OCI-LY1 (cell line): ENCODE measurements at regions not wholly inside any gene's neighbourhood (a gene's known extent, or its start where the extent isn't known, plus 50 kb on each side); places are given as distances from the start of the nearest gene placed in this dataset.

Experiments used
- H2AFZ ChIP-seq: fragments of 200-600 bp; sonication (generic), shearing (Covaris generic); 2 replicates; pipeline ENCODE4 v1.6.0; 2014; ENCODE audit warnings: antibody characterized with exemption, mild to moderate bottlenecking, low read length
- H3F3A ChIP-seq: fragments of 200-600 bp; sonication (generic), shearing (Covaris generic); 2 replicates; pipeline ENCODE4 v1.6.0; 2014; ENCODE audit warnings: mild to moderate bottlenecking, antibody characterized with exemption, low read length, moderate library complexity; ENCODE audit not compliant: insufficient read depth
- H3K27ac ChIP-seq: fragments of 200-600 bp; sonication (generic); 2 replicates; pipeline ENCODE4 v1.5.1; 2014; ENCODE audit warnings: low read length, mixed run types, mild to moderate bottlenecking, low read depth; ENCODE audit not compliant: poor library complexity, severe bottlenecking
- H3K27me3 ChIP-seq: fragments of 200-600 bp; sonication (generic); 2 replicates; pipeline ENCODE4 v1.6.0; 2014; ENCODE audit warnings: antibody characterized with exemption, mild to moderate bottlenecking, low read length, moderate library complexity; ENCODE audit not compliant: insufficient read depth
- H3K36me3 ChIP-seq: fragments of 200-600 bp; sonication (generic); 2 replicates; pipeline ENCODE4 v1.6.1; 2014; ENCODE audit warnings: mild to moderate bottlenecking, antibody characterized with exemption, low read length, moderate library complexity, mixed read lengths; ENCODE audit not compliant: insufficient read depth
- H3K4me1 ChIP-seq: fragments of 200-600 bp; sonication (generic); 2 replicates; pipeline ENCODE4 v1.5.1; 2014; ENCODE audit warnings: mild to moderate bottlenecking, low read length, moderate library complexity; ENCODE audit not compliant: insufficient read depth, severe bottlenecking
- H3K4me2 ChIP-seq: fragments of 200-600 bp; sonication (generic), shearing (Covaris generic); 2 replicates; pipeline ENCODE4 v1.6.1; 2014; ENCODE audit warnings: low read length
- H3K4me3 ChIP-seq: fragments of 200-600 bp; sonication (generic); 2 replicates; pipeline ENCODE4 v1.5.1; 2014; ENCODE audit warnings: low read length, low read depth, mild to moderate bottlenecking, mixed read lengths; ENCODE audit not compliant: poor library complexity, severe bottlenecking
- H3K79me2 ChIP-seq: fragments of 200-600 bp; shearing (Covaris generic); 2 replicates; pipeline ENCODE4 v1.6.1; 2016; ENCODE audit warnings: mixed run types, low read length, mixed read lengths; ENCODE audit not compliant: insufficient read depth
- H3K9ac ChIP-seq: fragments of 200-600 bp; sonication (generic), shearing (Covaris generic); 2 replicates; pipeline ENCODE4 v1.6.1; 2014; ENCODE audit warnings: mild to moderate bottlenecking, low read length, mixed read lengths
- H3K9me2 ChIP-seq: fragments of 200-600 bp; sonication (generic), shearing (Covaris generic); 2 replicates; pipeline ENCODE4 v1.6.1; 2014; ENCODE audit warnings: low read depth, mild to moderate bottlenecking, low read length, mixed read lengths
- H3K9me3 ChIP-seq: fragments of 200-600 bp; shearing (Covaris generic); 2 replicates; pipeline ENCODE4 v1.6.1; 2014; ENCODE audit warnings: low read length, mixed read lengths
- H4K20me1 ChIP-seq: fragments of 200-600 bp; sonication (generic), shearing (Covaris generic); 2 replicates; pipeline ENCODE4 v1.6.0; 2016; ENCODE audit warnings: mild to moderate bottlenecking, low read length; ENCODE audit not compliant: insufficient read depth
- CTCF ChIP-seq: fragments of 200-600 bp; sonication (generic), shearing (Covaris generic); IDR thresholded peaks from 2 replicates; pipeline ENCODE4 v1.5.1; 2017; ENCODE audit warnings: mild to moderate bottlenecking, antibody characterized with exemption, low read length, moderate library complexity, mixed read lengths
- EZH2 ChIP-seq: fragments of 200-600 bp; sonication (generic), shearing (Covaris generic); IDR thresholded peaks from 2 replicates; pipeline ENCODE4 v1.8.0; 2017; ENCODE audit warnings: borderline replicate concordance, mixed run types, mild to moderate bottlenecking, antibody characterized with exemption, low read length, moderate library complexity, mixed read lengths

DNA sequence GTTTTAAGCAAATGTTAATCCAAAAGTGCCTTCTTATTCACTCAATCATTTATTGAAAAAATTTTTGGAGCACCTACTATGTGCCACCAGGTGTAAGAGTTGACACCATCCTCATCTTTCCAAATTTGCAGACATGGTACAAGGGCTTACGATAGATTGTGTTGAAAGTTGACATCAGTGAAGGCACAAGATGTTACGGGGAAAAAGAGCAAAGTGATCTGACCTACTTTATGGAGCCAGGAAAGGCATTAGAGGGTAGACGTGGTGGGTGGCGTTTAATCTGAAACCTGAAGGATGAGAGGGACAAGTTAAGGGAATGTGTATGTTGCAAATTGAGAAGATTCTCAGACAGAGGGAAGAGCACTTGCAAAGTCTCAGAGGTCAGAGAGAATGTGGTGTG lies 167.8 kb upstream of the HAND2 start:
- H4K20me1 ChIP-seq: no peaks in the 10 kb centered on the region
- no peaks in the 10 kb centered on the region for H3K27me3 ChIP-seq
- no peak overlapping the region for H3K9ac ChIP-seq
- no peak overlapping the region for H3K4me3 ChIP-seq
- H3F3A ChIP-seq: no peaks in the 10 kb centered on the region
- no peaks in the 10 kb centered on the region for H3K9me2 ChIP-seq
- H3K4me2 ChIP-seq: no peak overlapping the region
- H3K9me3 ChIP-seq: no peaks in the 10 kb centered on the region
- H3K79me2 ChIP-seq: no peaks in the 10 kb centered on the region
- TF ChIP-seq EZH2: no peak
- no peak overlapping the region for H3K27ac ChIP-seq
- no peaks in the 10 kb centered on the region for H3K4me1 ChIP-seq
- no peak overlapping the region for H2AFZ ChIP-seq
- H3K36me3 ChIP-seq: no peaks in the 10 kb centered on the region

GRCh38 chr4:173696551-173696950 lies 166.5 kb upstream of the HAND2 start:
- H4K20me1 ChIP-seq: no peaks in the 10 kb centered on the region
- H3F3A ChIP-seq: no peaks in the 10 kb centered on the region
- TF ChIP-seq CTCF (no peak), EZH2 (no peak)
- no peaks in the 10 kb centered on the region for H3K9me3 ChIP-seq
- H3K27me3 ChIP-seq: no peaks in the 10 kb centered on the region
- H3K4me2 ChIP-seq: no peak overlapping the region
- no peak overlapping the region for H2AFZ ChIP-seq
- no peak overlapping the region for H3K4me3 ChIP-seq
- no peaks in the 10 kb centered on the region for H3K79me2 ChIP-seq
- no peaks in the 10 kb centered on the region for H3K9me2 ChIP-seq
- no peak overlapping the region for H3K27ac ChIP-seq
- no peak overlapping the region for H3K9ac ChIP-seq
- no peaks in the 10 kb centered on the region for H3K4me1 ChIP-seq
- no peaks in the 10 kb centered on the region for H3K36me3 ChIP-seq

GRCh38 chr4:173696011-173696410 lies 166.0 kb upstream of the HAND2 start:
- Histone ChIP-seq H3K27me3 (no peaks in the 10 kb centered on the region), H3K9me3 (no peaks in the 10 kb centered on the region), H3K4me1 (no peaks in the 10 kb centered on the region), H3K36me3 (no peaks in the 10 kb centered on the region), H3K79me2 (no peaks in the 10 kb centered on the region), H2AFZ (no peak overlapping the region), H3K27ac (no peak overlapping the region), H3F3A (no peaks in the 10 kb centered on the region), H3K9me2 (no peaks in the 10 kb centered on the region), H4K20me1 (no peaks in the 10 kb centered on the region), H3K4me2 (no peak overlapping the region), H3K4me3 (no peak overlapping the region), H3K9ac (no peak overlapping the region)
- TF ChIP-seq EZH2 (no peak), CTCF (no peak)

- no peak overlapping the region for H2AFZ ChIP-seq
- no peak overlapping the region for H3K4me3 ChIP-seq
- no peaks in the 10 kb centered on the region for H4K20me1 ChIP-seq
- TF ChIP-seq CTCF (no peak), EZH2 (no peak)
- no peak overlapping the region for H3K9ac ChIP-seq
- no peak overlapping the region for H3K27ac ChIP-seq
- H3K27me3 ChIP-seq: no peaks in the 10 kb centered on the region
- H3K79me2 ChIP-seq: no peaks in the 10 kb centered on the region
- H3K36me3 ChIP-seq: no peaks in the 10 kb centered on the region
- H3F3A ChIP-seq: no peaks in the 10 kb centered on the region
- no peaks in the 10 kb centered on the region for H3K9me2 ChIP-seq
- H3K9me3 ChIP-seq: no peaks in the 10 kb centered on the region
- H3K4me1 ChIP-seq: no peaks in the 10 kb centered on the region
- no peak overlapping the region for H3K4me2 ChIP-seq
Observed at GRCh38 chr4:173685831-173686210, 155.8 kb upstream of the HAND2 start.
